Stimulated activated naive CD4-positive, alpha-beta T cell (primary cell): ENCODE measurements at regions not wholly inside any gene's neighbourhood (a gene's known extent, or its start where the extent isn't known, plus 50 kb on each side); places are given as distances from the start of the nearest gene placed in this dataset.
"Not testable (repeated sequence)": the region's sequence is repeated elsewhere in the genome, so short reads cannot be mapped to it uniquely, and the experiment has no call there.

Experiments
- DNase-seq, 6 experiments: peaks; one replicate each; lab custom pipeline; 2025; lab: John Stamatoyannopoulos, UW

GRCh38 chr6:120930500-120930899, 403.8 kb downstream of the TBC1D32 start:
- not testable (repeated sequence) for DNase-seq

GRCh38 chr6:120924214-120924613, 410.1 kb downstream of the TBC1D32 start:
- no peak for DNase-seq

- DNase-seq = no peak
Measured at GRCh38 chr6:120918137-120918536, 416.1 kb downstream of the TBC1D32 start.

GRCh38 chr6:120916844-120917243, 417.4 kb downstream of the TBC1D32 start:
- no peak for DNase-seq

- DNase-seq = no peak
Measured at GRCh38 chr6:120913486-120913885, 420.8 kb downstream of the TBC1D32 start.

GRCh38 chr6:120908767-120909166, 425.5 kb downstream of the TBC1D32 start:
- DNase-seq = no peak

GRCh38 chr6:120903836-120904235, 430.4 kb downstream of the TBC1D32 start:
- DNase-seq = no peak

- no peak for DNase-seq
Measured at GRCh38 chr6:120899932-120900331, 434.3 kb downstream of the TBC1D32 start.

GRCh38 chr6:120894077-120894476, 440.2 kb downstream of the TBC1D32 start:
- DNase-seq = no peak

GRCh38 chr6:120876931-120877330, 457.3 kb downstream of the TBC1D32 start:
- DNase-seq = no peak

- no peak for DNase-seq
Measured at GRCh38 chr6:120876424-120876823, 457.9 kb downstream of the TBC1D32 start.

- DNase-seq = no peak
Measured at GRCh38 chr6:120875900-120876299, 458.4 kb downstream of the TBC1D32 start.

GRCh38 chr6:120874422-120874821, 459.9 kb downstream of the TBC1D32 start:
- DNase-seq = no peak

- no peak for DNase-seq
Measured at GRCh38 chr6:120873125-120873865, 461.0 kb downstream of the TBC1D32 start.

- no peak for DNase-seq
Measured at GRCh38 chr6:120872262-120872578, 462.1 kb downstream of the TBC1D32 start.

- DNase-seq = no peak
Measured at GRCh38 chr6:120871416-120872261, 462.6 kb downstream of the TBC1D32 start.

GRCh38 chr6:120869397-120869796, 464.9 kb downstream of the TBC1D32 start:
- no peak for DNase-seq

GRCh38 chr6:120857422-120857821, 476.9 kb downstream of the TBC1D32 start:
- no peak for DNase-seq

GRCh38 chr6:120854583-120854982, 479.7 kb downstream of the TBC1D32 start:
- no peak for DNase-seq

GRCh38 chr6:120853489-120853888, 480.8 kb downstream of the TBC1D32 start:
- DNase-seq = no peak

GRCh38 chr6:120852293-120852849, 481.9 kb downstream of the TBC1D32 start:
- no peak for DNase-seq

- no peak for DNase-seq
Measured at GRCh38 chr6:120826253-120826652, 508.0 kb downstream of the TBC1D32 start.

GRCh38 chr6:120816794-120817193, 517.5 kb downstream of the TBC1D32 start:
- DNase-seq = no peak
